Activated CD4-positive, alpha-beta memory T cell treated with anti-CD3 and anti-CD28 coated beads for 36 hours (primary cell): ENCODE measurements at regions not wholly inside any gene's neighbourhood (a gene's known extent, or its start where the extent isn't known, plus 50 kb on each side); places are given as distances from the start of the nearest gene placed in this dataset.

Experiments
- CTCF ChIA-PET: fragments of 350-600 bp; sonication (Branson Sonifier 250); formaldehyde crosslinking; loops from one replicate; lab custom pipeline; 2021; ENCODE audit warnings: antibody characterized with exemption, inconsistent platforms; lab: Charles Lee
- POLR2A ChIA-PET: fragments of 350-600 bp; sonication (Branson Sonifier 250); formaldehyde crosslinking; loops from one replicate; lab custom pipeline; 2021; ENCODE audit warnings: antibody characterized with exemption; lab: Charles Lee
- DNase-seq: peaks from one replicate; pipeline ENCODE4 v3.0.0-alpha.2; 2020
- H3K27ac Mint-ChIP-seq: one replicate; pipeline ENCODE4 v1.8.0; 2021; ENCODE audit warnings: mixed read lengths
- H3K27me3 Mint-ChIP-seq: one replicate; pipeline ENCODE4 v1.8.0; 2021; ENCODE audit warnings: mixed read lengths
- H3K36me3 Mint-ChIP-seq: one replicate; pipeline ENCODE4 v1.8.0; 2021; ENCODE audit warnings: mixed read lengths
- H3K4me1 Mint-ChIP-seq: one replicate; pipeline ENCODE4 v1.8.0; 2021; ENCODE audit warnings: low read depth, mixed read lengths
- H3K4me3 Mint-ChIP-seq: one replicate; pipeline ENCODE4 v1.8.0; 2021; ENCODE audit warnings: mild to moderate bottlenecking, mixed read lengths
- H3K9me3 Mint-ChIP-seq: one replicate; pipeline ENCODE4 v1.8.0; 2021; ENCODE audit warnings: mixed read lengths
- intact Hi-C: fragments of 100-400 bp; cut with micrococcal nuclease; formaldehyde crosslinking; loops from one replicate; pipeline ENCODE4 v1.15.1; 2023

DNA sequence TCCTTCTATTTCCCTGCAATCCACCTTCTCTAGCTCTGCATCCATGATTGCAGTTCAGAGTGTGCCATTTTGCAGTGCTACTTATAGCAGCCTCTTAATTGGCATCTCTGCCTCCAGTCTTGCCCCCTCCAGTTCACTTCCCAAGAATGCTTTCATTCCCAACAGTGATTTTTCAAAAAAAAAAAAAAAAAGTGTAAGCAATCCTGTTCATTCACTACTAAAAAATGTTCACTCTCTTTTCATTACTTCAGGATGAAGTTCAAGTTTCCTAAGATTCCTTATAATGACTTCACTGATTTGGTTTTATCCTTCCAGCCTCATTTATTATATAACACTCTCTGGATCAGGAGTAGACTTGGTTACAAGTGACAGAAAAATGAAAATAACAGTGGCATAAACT is 124.7 kb upstream of the LNX1 start:
- DNase-seq: no peak
- H3K36me3 Mint-ChIP-seq: no peaks in the 10 kb centered on the region
- H3K27me3 Mint-ChIP-seq: peaks cover 9% of the 10 kb centered on the region
- ChIA-PET CTCF (no interaction called here), POLR2A (no interaction called here)
- intact Hi-C loops: no loop called here
- H3K9me3 Mint-ChIP-seq: no peaks in the 10 kb centered on the region
- H3K4me3 Mint-ChIP-seq: no peak overlapping the region
- H3K27ac Mint-ChIP-seq: no peak overlapping the region
- no peaks in the 10 kb centered on the region for H3K4me1 Mint-ChIP-seq

DNA sequence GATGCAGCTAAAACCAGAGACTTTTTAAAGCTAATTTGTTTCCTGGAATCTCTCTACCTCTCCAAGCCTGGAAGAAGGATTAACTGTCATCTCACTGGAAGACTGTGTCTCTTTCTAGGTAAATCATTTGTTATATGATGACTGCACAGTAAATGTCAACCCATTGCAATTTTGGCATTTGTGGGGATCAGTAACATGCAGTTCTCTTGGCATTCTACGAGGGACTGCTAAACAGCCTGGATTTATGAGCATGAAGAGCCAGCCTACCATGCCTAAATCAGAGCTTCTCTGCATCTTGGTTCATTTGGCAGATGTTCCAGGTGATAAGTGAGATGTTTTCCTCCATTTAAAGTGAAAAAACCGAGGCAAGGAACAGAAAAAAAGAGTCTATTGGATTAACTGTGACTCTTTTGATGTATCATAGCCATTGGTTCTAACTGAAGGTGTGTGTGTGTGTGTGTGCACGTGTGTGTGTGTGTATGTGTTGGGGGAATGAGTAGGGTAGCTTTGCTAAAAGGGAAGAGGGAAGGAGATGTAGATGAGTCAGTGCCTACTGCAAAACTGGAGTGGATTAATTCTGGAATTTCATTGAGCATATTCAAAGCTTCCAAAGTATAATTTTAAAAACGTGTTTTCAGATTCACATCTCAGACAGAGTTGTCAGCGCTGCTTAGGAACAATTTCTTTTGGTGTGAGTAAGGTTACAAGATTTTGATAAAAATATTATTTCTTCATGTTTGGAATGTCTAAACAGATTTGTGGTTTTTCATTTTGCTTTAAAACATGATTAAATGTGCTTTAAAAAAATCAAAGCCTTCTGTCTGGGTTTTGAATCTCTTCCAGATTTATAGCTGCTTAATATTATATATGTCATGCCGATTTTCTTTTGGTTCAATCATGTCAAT is 123.2 kb upstream of the LNX1 start:
- CTCF ChIA-PET: interaction anchor here (0.7 kb wide), 1 partner anchor 8 kb away, joined by 3 read pairs; no protein-coding TSS in a partner anchor
- POLR2A ChIA-PET: no interaction called here
- no peak for DNase-seq

DNA sequence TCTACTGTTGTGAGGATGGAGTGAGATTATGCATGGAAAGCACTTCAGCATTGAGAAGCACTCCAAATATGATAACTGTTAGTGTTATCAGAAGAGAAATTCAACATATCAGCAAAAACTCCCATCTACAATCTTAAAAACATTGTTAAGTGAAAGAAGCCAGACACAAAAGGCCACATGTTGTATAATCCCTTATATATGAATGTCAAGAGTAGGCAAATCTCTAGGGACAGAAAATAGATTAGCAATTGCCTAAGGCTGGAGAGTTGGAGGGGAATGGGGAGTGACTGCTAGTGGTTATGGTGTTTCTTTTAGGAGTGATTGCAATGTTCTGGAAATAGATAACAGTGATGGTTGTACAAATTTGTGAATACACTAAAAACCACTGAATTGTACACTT is 122.5 kb upstream of the LNX1 start:
- H3K4me3 Mint-ChIP-seq: no peak overlapping the region
- intact Hi-C loops: no loop called here
- no peaks in the 10 kb centered on the region for H3K9me3 Mint-ChIP-seq
- DNase-seq: no peak
- ChIA-PET CTCF (no interaction called here), POLR2A (no interaction called here)
- no peaks in the 10 kb centered on the region for H3K36me3 Mint-ChIP-seq
- H3K27me3 Mint-ChIP-seq: peaks cover 6% of the 10 kb centered on the region
- no peak overlapping the region for H3K27ac Mint-ChIP-seq
- no peaks in the 10 kb centered on the region for H3K4me1 Mint-ChIP-seq

More for the DNA sequence above, 123.2 kb upstream of the LNX1 start:
- no peaks in the 10 kb centered on the region for H3K9me3 Mint-ChIP-seq
- no peaks in the 10 kb centered on the region for H3K4me1 Mint-ChIP-seq
- no peak overlapping the region for H3K4me3 Mint-ChIP-seq
- H3K36me3 Mint-ChIP-seq: no peaks in the 10 kb centered on the region
- H3K27ac Mint-ChIP-seq: no peak overlapping the region
- H3K27me3 Mint-ChIP-seq: peaks cover 9% of the 10 kb centered on the region
- intact Hi-C loops: no loop called here

DNA sequence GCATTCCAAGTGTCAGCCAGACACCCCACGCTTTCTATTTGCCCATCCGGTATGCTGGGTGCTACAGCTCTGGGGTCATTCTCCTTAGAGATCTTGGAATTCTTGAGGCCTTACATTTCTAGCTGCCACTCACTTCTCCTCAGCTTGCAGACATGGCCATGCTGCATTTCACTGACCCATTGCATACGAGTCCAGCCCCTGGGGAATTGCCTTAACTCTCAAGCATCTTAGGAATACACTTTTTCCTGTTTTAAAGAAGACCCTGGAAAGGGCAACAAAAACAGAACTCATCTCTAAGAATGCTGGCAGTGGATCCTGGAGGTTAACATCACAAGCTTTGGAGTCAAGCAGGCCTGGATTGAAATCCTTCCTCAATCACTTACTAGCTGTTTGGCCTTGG is 122.0 kb upstream of the LNX1 start:
- ChIA-PET POLR2A (no interaction called here), CTCF (no interaction called here)
- Mint-ChIP-seq H3K27me3 (peaks cover 6% of the 10 kb centered on the region), H3K4me1 (no peaks in the 10 kb centered on the region), H3K4me3 (no peak overlapping the region), H3K36me3 (no peaks in the 10 kb centered on the region), H3K9me3 (no peaks in the 10 kb centered on the region), H3K27ac (no peak overlapping the region)
- no peak for DNase-seq
- intact Hi-C loops: no loop called here

DNA sequence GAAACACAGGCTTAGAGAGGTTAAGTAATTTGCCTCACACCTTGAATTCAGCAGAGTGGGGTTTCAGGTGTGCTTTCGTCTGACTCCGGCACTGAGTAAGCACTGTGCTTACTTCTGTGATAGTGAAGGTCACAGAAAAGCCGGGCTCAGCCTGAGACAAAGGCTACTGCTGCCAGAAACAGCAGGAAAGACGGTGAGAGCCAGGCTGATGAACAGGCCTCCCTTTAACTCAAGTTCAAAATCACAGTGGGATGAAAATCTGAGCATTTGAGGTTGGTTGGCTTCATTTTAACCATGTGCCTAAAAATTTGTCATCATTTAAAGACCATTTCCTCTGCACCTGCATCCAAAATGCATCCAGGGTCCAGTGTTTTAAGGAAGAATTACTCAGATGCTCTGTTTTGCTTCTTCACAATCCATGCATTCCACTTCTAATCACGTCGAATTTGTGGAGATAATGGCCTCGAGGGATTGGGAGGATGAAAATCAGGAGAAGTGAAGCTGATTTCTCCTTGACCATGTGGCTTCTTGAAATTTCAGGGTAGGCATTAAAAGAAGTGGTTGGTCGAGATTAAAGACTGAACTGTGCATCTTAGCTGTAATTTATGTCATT is 121.2 kb upstream of the LNX1 start:
- peaks cover 6% of the 10 kb centered on the region for H3K27me3 Mint-ChIP-seq
- intact Hi-C loops: no loop called here
- H3K4me3 Mint-ChIP-seq: no peak overlapping the region
- POLR2A ChIA-PET: no interaction called here
- H3K4me1 Mint-ChIP-seq: no peaks in the 10 kb centered on the region
- CTCF ChIA-PET: no interaction called here
- no peak for DNase-seq
- H3K36me3 Mint-ChIP-seq: no peaks in the 10 kb centered on the region
- H3K9me3 Mint-ChIP-seq: no peaks in the 10 kb centered on the region
- no peak overlapping the region for H3K27ac Mint-ChIP-seq

DNA sequence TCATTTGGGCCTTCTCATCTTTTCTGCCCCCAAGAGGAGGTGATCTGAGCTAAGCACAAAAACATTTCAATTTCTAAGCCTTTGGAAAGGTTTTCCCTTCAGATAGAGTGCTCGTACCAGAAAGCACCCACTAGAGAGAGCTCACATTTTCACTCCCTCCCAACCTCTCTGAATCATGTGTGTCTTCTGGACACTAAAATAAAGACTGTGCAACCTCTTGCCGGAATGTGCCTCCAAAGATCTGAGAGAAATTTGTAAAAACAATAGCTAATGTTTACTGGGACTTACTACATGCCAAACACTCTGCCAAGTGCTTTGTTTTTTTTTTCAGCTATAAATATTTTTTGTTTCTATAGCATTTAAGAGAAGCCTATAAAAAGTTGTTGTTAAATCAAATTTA is 120.6 kb upstream of the LNX1 start:
- Mint-ChIP-seq H3K27me3 (peaks cover 9% of the 10 kb centered on the region), H3K9me3 (no peaks in the 10 kb centered on the region), H3K4me3 (no peak overlapping the region), H3K4me1 (no peaks in the 10 kb centered on the region), H3K36me3 (no peaks in the 10 kb centered on the region), H3K27ac (no peak overlapping the region)
- POLR2A ChIA-PET: no interaction called here
- DNase-seq: no peak
- CTCF ChIA-PET: no interaction called here
- intact Hi-C loops: no loop called here

DNA sequence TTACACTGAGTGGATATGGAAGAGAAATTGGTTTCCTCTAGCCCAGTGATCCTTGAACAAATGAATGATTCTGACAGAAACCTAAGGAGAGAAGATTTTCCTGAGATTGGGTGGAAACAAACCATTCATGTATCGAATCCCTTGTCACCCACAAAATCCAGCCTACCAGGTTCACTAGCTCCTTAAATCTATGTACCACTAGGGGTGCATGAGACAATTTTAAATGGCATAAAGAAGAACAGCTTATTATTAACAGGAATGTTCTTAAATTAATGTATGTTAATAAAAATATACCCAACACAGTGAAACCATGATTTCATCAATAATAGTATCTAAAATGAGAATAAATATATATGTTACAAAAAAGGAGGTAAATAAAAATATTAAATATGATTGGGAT is 118.4 kb upstream of the LNX1 start:
- H3K36me3 Mint-ChIP-seq: no peaks in the 10 kb centered on the region
- no peaks in the 10 kb centered on the region for H3K9me3 Mint-ChIP-seq
- peaks cover 8% of the 10 kb centered on the region for H3K27me3 Mint-ChIP-seq
- H3K4me1 Mint-ChIP-seq: no peaks in the 10 kb centered on the region
- no peak overlapping the region for H3K27ac Mint-ChIP-seq
- H3K4me3 Mint-ChIP-seq: no peak overlapping the region
- ChIA-PET CTCF (no interaction called here), POLR2A (no interaction called here)
- no peak for DNase-seq
- intact Hi-C loops: loop anchor here (5.0 kb wide), 1 partner anchor 523 kb away; no protein-coding TSS in a partner anchor

DNA sequence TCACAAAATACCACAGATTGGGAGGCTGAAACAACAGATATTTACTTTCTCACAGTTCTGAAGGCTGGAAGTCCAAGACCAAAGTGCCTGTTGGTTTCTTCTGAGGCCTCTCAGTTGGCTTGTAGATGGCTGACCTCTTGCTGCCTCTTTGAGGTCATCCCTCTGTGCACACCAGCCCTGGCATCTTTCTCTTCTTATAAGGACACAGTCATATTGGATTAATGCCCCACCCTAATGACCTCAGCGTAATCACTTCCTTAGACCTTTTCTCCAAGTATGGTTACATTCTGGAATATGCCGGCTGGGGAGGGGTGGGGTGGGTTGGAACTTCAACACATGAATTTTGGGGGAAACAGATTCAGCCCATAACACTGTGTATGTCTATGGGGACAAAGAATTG is 116.2 kb upstream of the LNX1 start:
- ChIA-PET CTCF (interaction anchor here (0.5 to 1.5 kb wide), 4 partner anchors 309 to 596 kb away, joined by 3 to 12 read pairs (median 4); no protein-coding TSS in a partner anchor), POLR2A (no interaction called here)
- H3K4me1 Mint-ChIP-seq: peaks cover 2% of the 10 kb centered on the region
- no peak for DNase-seq
- H3K4me3 Mint-ChIP-seq: no peak overlapping the region
- H3K9me3 Mint-ChIP-seq: no peaks in the 10 kb centered on the region
- H3K27ac Mint-ChIP-seq: no peak overlapping the region
- intact Hi-C loops: loop anchor here (5.0 kb wide), 1 partner anchor 525 kb away; no protein-coding TSS in a partner anchor
- H3K36me3 Mint-ChIP-seq: no peaks in the 10 kb centered on the region
- H3K27me3 Mint-ChIP-seq: peaks cover 12% of the 10 kb centered on the region

DNA sequence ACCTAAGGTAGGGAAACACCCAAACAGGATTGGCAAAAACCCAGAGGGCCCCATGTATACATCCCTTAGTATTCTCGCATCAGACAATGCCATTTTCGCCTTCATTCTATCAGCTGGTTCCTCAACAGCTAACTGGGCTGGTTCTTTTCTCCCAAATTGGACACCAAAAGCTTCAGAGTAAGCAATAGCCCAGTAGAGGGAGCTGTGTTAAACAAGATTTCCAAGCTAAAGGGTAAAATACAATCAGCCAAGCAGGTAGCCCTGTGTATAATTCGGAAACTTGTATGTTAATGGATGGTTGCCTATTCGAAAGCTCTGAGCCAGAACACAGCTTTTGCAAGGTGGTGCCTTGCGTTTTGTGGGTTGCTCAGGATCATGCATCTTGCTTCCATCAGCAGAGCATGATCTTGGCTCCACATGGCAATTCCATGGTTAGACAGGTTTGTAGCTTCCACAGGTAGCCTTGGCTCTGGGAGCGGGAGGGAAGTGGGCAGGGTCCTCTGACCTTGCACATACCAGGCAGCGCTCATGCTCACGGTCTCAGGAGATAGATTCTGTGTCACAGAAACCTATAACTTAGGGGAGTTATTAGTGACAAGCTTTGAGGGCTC is 115.2 kb upstream of the LNX1 start:
- Mint-ChIP-seq H3K4me1 (peaks cover 2% of the 10 kb centered on the region), H3K27me3 (peaks cover 12% of the 10 kb centered on the region), H3K9me3 (no peaks in the 10 kb centered on the region), H3K27ac (no peak overlapping the region), H3K36me3 (no peaks in the 10 kb centered on the region), H3K4me3 (no peak overlapping the region)
- DNase-seq: no peak
- ChIA-PET CTCF (interaction anchor here (0.7 to 1.5 kb wide), 3 partner anchors 9 to 527 kb away, joined by 3 to 12 read pairs (median 3); no protein-coding TSS in a partner anchor), POLR2A (no interaction called here)
- intact Hi-C loops: loop anchor here (5.0 kb wide), 1 partner anchor 526 kb away; no protein-coding TSS in a partner anchor

DNA sequence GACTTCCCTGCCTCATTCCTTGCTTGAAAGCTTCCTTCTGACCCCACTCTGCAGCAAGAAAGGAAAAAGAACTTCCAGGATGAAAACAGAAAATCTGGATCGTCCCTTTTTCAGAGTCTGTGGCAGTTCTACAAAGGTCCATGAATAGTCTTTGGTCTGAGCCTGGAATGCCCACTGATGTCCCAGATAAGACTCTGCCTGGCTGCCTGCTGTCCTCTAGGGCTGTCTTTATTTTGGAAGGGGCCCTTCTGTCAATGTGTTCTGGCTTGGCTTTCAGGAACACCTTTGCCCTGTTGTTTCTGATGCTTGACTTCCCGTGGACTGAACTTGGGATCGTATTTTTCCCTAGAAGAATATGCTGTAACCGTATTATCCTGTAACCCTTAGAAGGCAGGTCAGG is 114.7 kb upstream of the LNX1 start:
- POLR2A ChIA-PET: no interaction called here
- Mint-ChIP-seq H3K4me3 (no peak overlapping the region), H3K4me1 (peaks cover 2% of the 10 kb centered on the region), H3K9me3 (no peaks in the 10 kb centered on the region), H3K36me3 (no peaks in the 10 kb centered on the region), H3K27me3 (peaks cover 15% of the 10 kb centered on the region), H3K27ac (no peak overlapping the region)
- DNase-seq: no peak
- CTCF ChIA-PET: interaction anchor here (1.3 to 1.6 kb wide), 4 partner anchors 18 to 528 kb away, joined by 3 to 12 read pairs (median 4); no protein-coding TSS in a partner anchor
- intact Hi-C loops: loop anchor here (5.0 kb wide), 1 partner anchor 526 kb away; no protein-coding TSS in a partner anchor

DNA sequence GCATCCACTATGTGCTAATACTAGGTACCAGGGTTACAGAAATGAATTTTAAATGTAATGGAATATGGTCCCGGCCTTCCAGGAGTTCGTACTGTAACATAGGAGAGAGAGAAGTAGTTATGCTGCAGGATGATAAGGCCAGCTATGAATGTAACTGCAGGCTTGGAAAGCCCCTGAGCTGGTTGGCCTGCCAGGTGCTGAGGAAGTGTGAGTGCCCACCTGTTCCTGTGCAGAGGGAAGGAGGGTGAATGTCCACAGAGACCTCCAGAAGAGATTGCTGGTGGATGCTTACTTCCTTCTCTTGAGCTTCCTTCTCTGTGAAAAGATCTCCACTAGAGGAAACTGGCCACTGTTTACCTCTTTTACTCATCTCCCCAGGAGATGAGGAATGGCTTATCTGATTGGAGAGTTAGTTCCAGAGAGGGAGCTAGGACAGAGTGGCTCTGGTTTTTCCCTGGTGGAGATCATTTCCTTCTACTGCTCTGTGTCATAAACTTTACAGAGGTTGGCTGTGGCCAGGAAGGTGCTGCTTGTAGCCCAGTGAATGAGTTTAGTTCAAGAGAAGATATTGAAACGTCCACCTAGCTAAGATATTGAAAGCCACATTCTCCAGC is 114.0 kb upstream of the LNX1 start:
- Mint-ChIP-seq H3K4me1 (peaks cover 2% of the 10 kb centered on the region), H3K27ac (no peak overlapping the region), H3K27me3 (peaks cover 19% of the 10 kb centered on the region), H3K9me3 (no peaks in the 10 kb centered on the region), H3K4me3 (no peak overlapping the region), H3K36me3 (no peaks in the 10 kb centered on the region)
- ChIA-PET POLR2A (no interaction called here), CTCF (interaction anchor here (1.3 to 1.6 kb wide), 2 partner anchors 17 to 528 kb away, joined by 3 to 5 read pairs; no protein-coding TSS in a partner anchor)
- no peak for DNase-seq
- intact Hi-C loops: loop anchor here (5.0 kb wide), 1 partner anchor 527 kb away; no protein-coding TSS in a partner anchor
